Lower lobe of right lung (tissue), 2 donors: ENCODE measurements at regions not wholly inside any gene's neighbourhood (a gene's known extent, or its start where the extent isn't known, plus 50 kb on each side); places are given as distances from the start of the nearest gene placed in this dataset.

ENCODE experiments used
- ATAC-seq, 2 donors: fragments of 200-7000 bp; cut with Tn5 transposase; one replicate each; pipeline ENCODE4 v1.9.1; 2020 to 2022; ENCODE audit warnings: mild to moderate bottlenecking in 2 of 2, moderate library complexity in 2 of 2
- DNase-seq: peaks from one replicate; pipeline ENCODE4 v3.0.0-alpha.2; 2020
- H3K27ac ChIP-seq: fragments of 200-600 bp; one replicate; pipeline ENCODE4 v1.8.0; 2022
- H3K27me3 ChIP-seq: fragments of 200-600 bp; one replicate; pipeline ENCODE4 v1.8.0; 2022; ENCODE audit warnings: low read depth
- H3K36me3 ChIP-seq: fragments of 200-600 bp; one replicate; pipeline ENCODE4 v1.8.0; 2022; ENCODE audit warnings: mild to moderate bottlenecking
- H3K4me1 ChIP-seq: fragments of 200-600 bp; one replicate; pipeline ENCODE4 v1.8.0; 2022
- H3K4me3 ChIP-seq: fragments of 200-600 bp; one replicate; pipeline ENCODE4 v1.8.0; 2022; ENCODE audit warnings: mild to moderate bottlenecking
- H3K9me3 ChIP-seq: fragments of 200-600 bp; one replicate; pipeline ENCODE4 v1.8.0; 2022
- intact Hi-C: fragments of 100-400 bp; cut with DNase I; formaldehyde crosslinking; loops from one replicate; pipeline ENCODE4 v1.11.0; 2022
- TF ChIP-seq, protein P1 (sequence below): fragments of 200-600 bp; IDR thresholded peaks from one replicate; pipeline ENCODE4 v1.8.0; 2022; ENCODE audit warnings: antibody characterized with exemption, mild to moderate bottlenecking
- donor health status: DM: no; HTN: yes; CAD: no; lungs with severe emphysema.

DNA sequence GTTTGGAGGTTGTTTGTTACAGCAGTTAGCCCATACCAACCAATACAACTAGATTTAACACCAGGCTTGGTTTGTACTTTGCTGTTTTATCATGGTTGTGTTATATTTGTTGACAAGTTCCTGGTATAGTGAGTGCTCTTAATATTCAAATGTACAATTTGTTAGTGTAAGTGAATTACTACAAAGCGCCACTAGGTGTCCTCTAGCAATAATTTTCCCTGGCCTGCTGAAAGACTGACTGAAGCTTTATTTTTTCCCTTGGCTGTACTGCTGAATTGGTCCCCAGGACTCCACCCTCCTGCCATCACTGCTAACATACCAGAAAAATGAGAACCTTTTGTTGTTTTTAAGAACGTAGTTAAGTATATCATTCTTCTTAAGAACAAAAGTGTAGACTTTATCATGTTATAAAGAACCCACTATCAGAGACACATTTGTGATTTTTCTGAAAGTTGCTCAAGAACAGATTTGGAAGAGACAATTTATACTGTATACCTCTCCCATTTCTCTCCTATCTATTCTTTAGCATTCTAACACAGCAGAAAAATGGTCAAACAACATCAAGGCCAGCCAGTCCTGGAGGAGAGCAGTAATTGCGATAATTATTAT lies 75.3 kb upstream of the FAR2 start:
- Histone ChIP-seq H3K27ac (no peak overlapping the region), H3K36me3 (no peaks in the 10 kb centered on the region), H3K9me3 (no peaks in the 10 kb centered on the region), H3K27me3 (no peaks in the 10 kb centered on the region), H3K4me1 (no peaks in the 10 kb centered on the region), H3K4me3 (no peak overlapping the region)
- ATAC-seq (peak; percentile 59 to 64), DNase-seq (no peak)
- TF ChIP-seq, protein P1, sequence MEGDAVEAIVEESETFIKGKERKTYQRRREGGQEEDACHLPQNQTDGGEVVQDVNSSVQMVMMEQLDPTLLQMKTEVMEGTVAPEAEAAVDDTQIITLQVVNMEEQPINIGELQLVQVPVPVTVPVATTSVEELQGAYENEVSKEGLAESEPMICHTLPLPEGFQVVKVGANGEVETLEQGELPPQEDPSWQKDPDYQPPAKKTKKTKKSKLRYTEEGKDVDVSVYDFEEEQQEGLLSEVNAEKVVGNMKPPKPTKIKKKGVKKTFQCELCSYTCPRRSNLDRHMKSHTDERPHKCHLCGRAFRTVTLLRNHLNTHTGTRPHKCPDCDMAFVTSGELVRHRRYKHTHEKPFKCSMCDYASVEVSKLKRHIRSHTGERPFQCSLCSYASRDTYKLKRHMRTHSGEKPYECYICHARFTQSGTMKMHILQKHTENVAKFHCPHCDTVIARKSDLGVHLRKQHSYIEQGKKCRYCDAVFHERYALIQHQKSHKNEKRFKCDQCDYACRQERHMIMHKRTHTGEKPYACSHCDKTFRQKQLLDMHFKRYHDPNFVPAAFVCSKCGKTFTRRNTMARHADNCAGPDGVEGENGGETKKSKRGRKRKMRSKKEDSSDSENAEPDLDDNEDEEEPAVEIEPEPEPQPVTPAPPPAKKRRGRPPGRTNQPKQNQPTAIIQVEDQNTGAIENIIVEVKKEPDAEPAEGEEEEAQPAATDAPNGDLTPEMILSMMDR = peak; percentile 63
- intact Hi-C loops = no loop called here

- H3K36me3 ChIP-seq = no peaks in the 10 kb centered on the region
- H3K9me3 ChIP-seq = no peaks in the 10 kb centered on the region
- DNase-seq (no peak), ATAC-seq (no peak)
- no peaks in the 10 kb centered on the region for H3K27me3 ChIP-seq
- TF ChIP-seq, protein P1 = no peak
- H3K27ac ChIP-seq = no peak overlapping the region
- intact Hi-C loops = no loop called here
- H3K4me1 ChIP-seq = no peaks in the 10 kb centered on the region
- no peak overlapping the region for H3K4me3 ChIP-seq
Observed at GRCh38 chr12:29081101-29081500, 68.0 kb upstream of the FAR2 start.

DNA sequence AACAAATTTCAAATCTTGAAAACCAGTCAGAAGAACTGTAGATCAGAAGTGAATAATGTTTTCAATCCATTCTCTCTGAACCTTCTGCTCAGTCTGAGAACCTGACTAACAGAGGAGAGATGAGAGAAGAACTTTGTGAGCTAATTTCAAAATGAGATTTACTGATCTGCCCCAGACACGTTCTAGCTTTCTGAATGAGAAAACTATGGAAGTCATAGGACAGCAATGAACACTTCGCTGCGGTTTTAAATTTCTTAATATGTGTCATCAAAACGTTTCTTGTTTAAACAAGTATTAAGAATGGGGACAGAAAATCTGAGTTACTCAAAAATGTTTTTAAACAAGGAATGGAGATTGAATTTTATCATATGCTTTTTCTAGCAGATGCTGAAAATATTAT lies 66.6 kb upstream of the FAR2 start:
- intact Hi-C loops = no loop called here
- DNase-seq = no peak

GRCh38 chr12:29086325-29087271 lies 62.5 kb upstream of the FAR2 start:
- intact Hi-C loops = no loop called here
- Histone ChIP-seq H3K27ac (no peak overlapping the region), H3K4me1 (no peaks in the 10 kb centered on the region), H3K27me3 (no peaks in the 10 kb centered on the region), H3K9me3 (no peaks in the 10 kb centered on the region), H3K4me3 (no peak overlapping the region), H3K36me3 (no peaks in the 10 kb centered on the region)
- no peak for DNase-seq
- peak in 1 of 2 donors; percentile 17 for ATAC-seq
- TF ChIP-seq, protein P1 = no peak

More for the DNA sequence above, 66.6 kb upstream of the FAR2 start:
- Histone ChIP-seq H3K27ac (no peak overlapping the region), H3K4me1 (no peaks in the 10 kb centered on the region), H3K27me3 (no peaks in the 10 kb centered on the region), H3K36me3 (no peaks in the 10 kb centered on the region), H3K9me3 (no peaks in the 10 kb centered on the region), H3K4me3 (no peak overlapping the region)
- no peak for ATAC-seq
- TF ChIP-seq, protein P1 = no peak

- H3K36me3 ChIP-seq = no peaks in the 10 kb centered on the region
- DNase-seq (no peak), ATAC-seq (no peak)
- no peaks in the 10 kb centered on the region for H3K4me1 ChIP-seq
- TF ChIP-seq, protein P1 = peak; percentile 51
- H3K27ac ChIP-seq = no peak overlapping the region
- no peaks in the 10 kb centered on the region for H3K27me3 ChIP-seq
- no peak overlapping the region for H3K4me3 ChIP-seq
- H3K9me3 ChIP-seq = no peaks in the 10 kb centered on the region
- intact Hi-C loops = no loop called here
Observed at GRCh38 chr12:29088611-29089219, 60.4 kb upstream of the FAR2 start.
